ENCODE measurements at regions not wholly inside any gene's neighbourhood (a gene's known extent, or its start where the extent isn't known, plus 50 kb on each side); places are given as distances from the start of the nearest gene placed in this dataset.

DNA sequence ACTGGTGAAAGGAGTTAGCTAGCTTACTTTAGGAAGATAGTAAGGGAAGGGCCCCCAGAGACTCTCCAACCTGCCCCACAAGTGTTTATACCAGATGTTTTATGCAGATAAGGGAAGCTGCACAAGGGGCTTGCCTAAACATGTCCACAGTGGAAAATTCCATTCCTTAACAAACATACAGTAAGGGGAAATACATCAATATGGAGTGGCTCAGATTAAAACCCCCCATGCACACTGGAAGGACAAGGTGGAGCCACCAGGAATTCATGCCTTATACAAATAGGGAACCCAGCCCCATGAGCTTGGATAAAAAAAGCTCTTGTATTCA is 106.3 kb upstream of the GPBP1 start:
- BruUV-seq (replicated peaks): no TSS peak
- CTCF ChIA-PET (ENCODE audit: unreplicated experiment): no interaction called here
- Histone ChIP-seq H4K20me1 (ENCODE audit: insufficient read depth, low read length) (no peaks in the 10 kb centered on the region), H3K36me3 (ENCODE audit: insufficient read depth, low read length) (no peaks in the 10 kb centered on the region), H3K27ac (ENCODE audit: low read depth, low read length, poor library complexity, severe bottlenecking) (no peak overlapping the region), H3K9me3 (ENCODE audit: low read length) (no peaks in the 10 kb centered on the region), H3K4me1 (ENCODE audit: insufficient read depth, low read length, poor library complexity, severe bottlenecking) (no peaks in the 10 kb centered on the region), H2AFZ (ENCODE audit: low read length) (no peak overlapping the region), H3K79me2 (ENCODE audit: insufficient read depth, low read depth, low read length) (no peaks in the 10 kb centered on the region), H3K4me3 (ENCODE audit: low read depth, low read length, poor library complexity, severe bottlenecking) (no peak overlapping the region), H3K4me2 (ENCODE audit: low read length) (no peak overlapping the region), H3K9me2 (ENCODE audit: insufficient read depth, low read length) (no peaks in the 10 kb centered on the region)
- POLR2A ChIA-PET: interaction anchor here (0.7 kb wide), 1 partner anchor 53 kb away, joined by 3 read pairs; no protein-coding TSS in a partner anchor
- no peak for DNase-seq (ENCODE audit: low spot score)
- no peak for TF ChIP-seq EZH2phosphoT487 (IDR thresholded peaks at IDR 0.05; ENCODE audit: borderline replicate concordance, low read depth, low read length)
- TF ChIP-seq, protein P1, sequence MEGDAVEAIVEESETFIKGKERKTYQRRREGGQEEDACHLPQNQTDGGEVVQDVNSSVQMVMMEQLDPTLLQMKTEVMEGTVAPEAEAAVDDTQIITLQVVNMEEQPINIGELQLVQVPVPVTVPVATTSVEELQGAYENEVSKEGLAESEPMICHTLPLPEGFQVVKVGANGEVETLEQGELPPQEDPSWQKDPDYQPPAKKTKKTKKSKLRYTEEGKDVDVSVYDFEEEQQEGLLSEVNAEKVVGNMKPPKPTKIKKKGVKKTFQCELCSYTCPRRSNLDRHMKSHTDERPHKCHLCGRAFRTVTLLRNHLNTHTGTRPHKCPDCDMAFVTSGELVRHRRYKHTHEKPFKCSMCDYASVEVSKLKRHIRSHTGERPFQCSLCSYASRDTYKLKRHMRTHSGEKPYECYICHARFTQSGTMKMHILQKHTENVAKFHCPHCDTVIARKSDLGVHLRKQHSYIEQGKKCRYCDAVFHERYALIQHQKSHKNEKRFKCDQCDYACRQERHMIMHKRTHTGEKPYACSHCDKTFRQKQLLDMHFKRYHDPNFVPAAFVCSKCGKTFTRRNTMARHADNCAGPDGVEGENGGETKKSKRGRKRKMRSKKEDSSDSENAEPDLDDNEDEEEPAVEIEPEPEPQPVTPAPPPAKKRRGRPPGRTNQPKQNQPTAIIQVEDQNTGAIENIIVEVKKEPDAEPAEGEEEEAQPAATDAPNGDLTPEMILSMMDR (conservative IDR thresholded peaks at IDR 0.05; ENCODE audit: low read length): no peak
- intact Hi-C loops (cut with micrococcal nuclease; ENCODE audit: unreplicated experiment): no loop called here

DNA sequence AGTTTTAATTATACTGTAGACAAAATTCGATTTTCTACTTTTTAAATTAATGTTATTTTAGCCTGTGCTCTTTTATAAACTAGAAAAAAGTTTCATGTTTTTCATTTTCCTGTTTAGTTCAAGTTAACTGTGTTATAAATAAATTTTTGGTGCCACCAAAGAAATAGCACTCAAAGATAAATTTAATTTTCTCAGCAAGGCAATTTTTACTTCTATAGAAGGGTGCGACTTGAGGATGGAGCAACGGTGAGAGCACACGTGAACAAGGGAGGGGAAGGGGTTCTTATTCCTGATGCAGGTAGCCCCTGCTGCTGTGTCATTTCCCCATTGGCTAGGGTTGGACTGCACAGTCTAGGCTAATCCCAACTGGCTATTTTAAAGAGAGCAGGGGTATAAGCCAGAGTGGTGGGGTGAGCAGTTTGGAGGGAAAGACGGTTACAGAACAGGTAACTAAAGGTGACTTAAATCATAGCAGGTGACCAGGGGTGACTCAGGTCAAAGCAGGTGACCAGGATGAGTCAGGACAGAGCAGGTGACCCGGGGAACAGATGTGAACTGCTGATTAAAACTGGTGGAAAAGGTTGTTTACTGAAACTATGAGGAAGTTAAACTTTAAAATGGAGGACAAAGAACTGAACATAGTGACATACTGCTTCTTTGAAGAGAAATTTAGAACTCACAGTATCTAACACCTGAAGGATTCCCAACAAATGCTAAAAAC is 104.6 kb upstream of the GPBP1 start:
- TF ChIP-seq, protein P1 (conservative IDR thresholded peaks at IDR 0.05; ENCODE audit: low read length): no peak
- no peak for TF ChIP-seq EZH2phosphoT487 (IDR thresholded peaks at IDR 0.05; ENCODE audit: borderline replicate concordance, low read depth, low read length)
- DNase-seq (ENCODE audit: low spot score): no peak
- H3K36me3 ChIP-seq (ENCODE audit: insufficient read depth, low read length): no peaks in the 10 kb centered on the region
- no peaks in the 10 kb centered on the region for H4K20me1 ChIP-seq (ENCODE audit: insufficient read depth, low read length)
- no peak overlapping the region for H3K4me3 ChIP-seq (ENCODE audit: low read depth, low read length, poor library complexity, severe bottlenecking)
- H3K9me2 ChIP-seq (ENCODE audit: insufficient read depth, low read length): no peaks in the 10 kb centered on the region
- no peaks in the 10 kb centered on the region for H3K79me2 ChIP-seq (ENCODE audit: insufficient read depth, low read depth, low read length)
- no peak overlapping the region for H2AFZ ChIP-seq (ENCODE audit: low read length)
- CTCF ChIA-PET (ENCODE audit: unreplicated experiment): no interaction called here
- POLR2A ChIA-PET: no interaction called here
- H3K27ac ChIP-seq (ENCODE audit: low read depth, low read length, poor library complexity, severe bottlenecking): no peak overlapping the region
- H3K9me3 ChIP-seq (ENCODE audit: low read length): no peaks in the 10 kb centered on the region
- no peak overlapping the region for H3K4me2 ChIP-seq (ENCODE audit: low read length)
- BruUV-seq (replicated peaks): no TSS peak
- no peaks in the 10 kb centered on the region for H3K4me1 ChIP-seq (ENCODE audit: insufficient read depth, low read length, poor library complexity, severe bottlenecking)
- intact Hi-C loops (cut with micrococcal nuclease; ENCODE audit: unreplicated experiment): no loop called here

DNA sequence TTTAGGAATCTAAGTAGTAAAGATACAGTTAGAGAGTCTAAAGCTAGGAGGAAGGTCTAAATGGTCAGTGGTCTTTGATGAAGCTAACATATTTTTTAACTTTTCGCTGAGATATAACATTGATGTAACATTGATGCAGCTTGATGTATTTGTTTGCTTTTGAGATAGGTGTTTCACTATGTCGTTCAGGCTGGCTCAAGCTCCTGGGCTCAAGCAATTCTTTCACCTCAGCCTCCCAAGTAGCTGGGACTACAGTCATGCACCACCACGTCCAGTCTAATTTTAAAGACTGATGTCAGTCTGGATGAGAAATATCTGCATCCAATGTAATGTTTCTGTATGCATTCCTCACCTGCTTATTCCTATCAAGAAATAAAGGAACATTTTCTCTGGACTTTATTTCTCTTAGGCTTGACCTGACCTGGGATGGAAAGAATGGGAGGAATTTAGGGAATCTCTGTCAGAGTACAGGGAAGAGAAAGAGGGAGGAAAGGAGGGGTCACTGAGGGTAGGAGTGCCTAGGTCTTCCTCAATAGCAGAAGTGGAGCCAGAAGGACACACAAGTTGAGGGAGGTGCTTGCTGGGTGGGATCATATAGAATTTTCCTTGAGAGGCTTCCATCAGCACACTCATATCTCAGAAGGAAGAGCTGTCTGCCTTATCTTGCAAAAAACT is 101.5 kb upstream of the GPBP1 start:
- H3K9me2 ChIP-seq (ENCODE audit: insufficient read depth, low read length): no peaks in the 10 kb centered on the region
- no peaks in the 10 kb centered on the region for H3K4me1 ChIP-seq (ENCODE audit: insufficient read depth, low read length, poor library complexity, severe bottlenecking)
- no TSS peak for BruUV-seq (replicated peaks)
- H3K4me2 ChIP-seq (ENCODE audit: low read length): no peak overlapping the region
- H2AFZ ChIP-seq (ENCODE audit: low read length): no peak overlapping the region
- intact Hi-C loops (cut with micrococcal nuclease; ENCODE audit: unreplicated experiment): no loop called here
- no peaks in the 10 kb centered on the region for H3K36me3 ChIP-seq (ENCODE audit: insufficient read depth, low read length)
- TF ChIP-seq, protein P1 (conservative IDR thresholded peaks at IDR 0.05; ENCODE audit: low read length): no peak
- no peak for TF ChIP-seq EZH2phosphoT487 (IDR thresholded peaks at IDR 0.05; ENCODE audit: borderline replicate concordance, low read depth, low read length)
- ChIA-PET CTCF (ENCODE audit: unreplicated experiment) (no interaction called here), POLR2A (interaction anchor here (0.6 kb wide), 1 partner anchor 9 kb away, joined by 3 read pairs; no protein-coding TSS in a partner anchor)
- no peaks in the 10 kb centered on the region for H3K9me3 ChIP-seq (ENCODE audit: low read length)
- H3K4me3 ChIP-seq (ENCODE audit: low read depth, low read length, poor library complexity, severe bottlenecking): no peak overlapping the region
- no peaks in the 10 kb centered on the region for H3K79me2 ChIP-seq (ENCODE audit: insufficient read depth, low read depth, low read length)
- H3K27ac ChIP-seq (ENCODE audit: low read depth, low read length, poor library complexity, severe bottlenecking): no peak overlapping the region
- DNase-seq (ENCODE audit: low spot score): no peak
- H4K20me1 ChIP-seq (ENCODE audit: insufficient read depth, low read length): no peaks in the 10 kb centered on the region

All from OCI-LY7 (cell line).